ENCODE measurements at regions not wholly inside any gene's neighbourhood (a gene's known extent, or its start where the extent isn't known, plus 50 kb on each side); places are given as distances from the start of the nearest gene placed in this dataset.

DNA sequence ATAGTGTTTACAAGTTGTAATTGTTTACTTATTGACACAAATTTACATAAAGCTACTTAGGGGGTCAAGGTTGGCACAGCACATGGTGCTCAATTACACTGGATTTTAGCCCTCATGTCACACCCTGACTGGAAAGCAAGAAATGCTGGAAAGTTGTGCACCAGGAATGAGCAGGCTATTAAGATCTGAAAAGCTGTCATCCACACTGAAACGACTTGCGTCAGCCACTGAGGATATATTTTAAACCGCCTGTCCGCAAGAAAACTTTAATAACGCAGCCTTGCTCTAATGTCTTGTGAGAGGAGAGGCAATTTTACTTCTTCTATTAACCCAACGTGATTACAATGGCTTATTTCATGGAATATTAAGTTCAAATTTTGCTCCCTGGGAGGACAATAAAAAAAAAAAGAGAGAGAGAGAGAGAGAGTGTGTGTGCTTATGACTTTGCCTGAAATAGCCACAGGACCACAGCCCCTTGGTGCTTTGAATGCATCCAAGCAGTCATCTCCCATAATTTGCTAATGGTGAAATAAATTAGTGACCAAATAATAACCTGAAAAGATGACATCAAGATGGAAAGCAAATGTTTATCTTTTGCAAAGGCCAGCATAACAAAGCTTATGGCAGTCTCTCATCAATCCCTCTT, 425.4 kb upstream of the PSMD7 start:
- DNase-seq (ENCODE audit: low spot score) (no peak), ATAC-seq (no peak)
- no peaks in the 10 kb centered on the region for H3K9me3 Mint-ChIP-seq
- Histone ChIP-seq H3K36me3 (ENCODE audit: insufficient read depth) (no peaks in the 10 kb centered on the region), H3K27me3 (ENCODE audit: insufficient read depth) (no peaks in the 10 kb centered on the region), H3F3A (replicated peaks; ENCODE audit: low read depth) (no peaks in the 10 kb centered on the region), H3K4me1 (ENCODE audit: insufficient read depth) (no peaks in the 10 kb centered on the region), H4K20me1 (replicated peaks; ENCODE audit: insufficient read depth) (no peaks in the 10 kb centered on the region), H3K9me2 (ENCODE audit: insufficient read depth) (0 out of 2 replicates have a peak, but pooled peaks cover 3% of the 10 kb centered on the region), H3K4me3 (no peak overlapping the region), H2AFZ (no peak overlapping the region), H3K4me2 (no peak overlapping the region), H3K27ac (ENCODE audit: low read depth) (no peak overlapping the region), H3K79me2 (replicated peaks; ENCODE audit: insufficient read depth) (no peaks in the 10 kb centered on the region)
- no peak overlapping the region for H3K27ac Mint-ChIP-seq
- no peaks in the 10 kb centered on the region for H3K36me3 Mint-ChIP-seq (ENCODE audit: low read depth)
- H3K4me1 Mint-ChIP-seq: peaks cover 4% of the 10 kb centered on the region; the same call in 1 of the 3 replicates
- TF ChIP-seq JUNB (IDR thresholded peaks at IDR 0.05; ENCODE audit: unreplicated experiment): no peak
- TF ChIP-seq, protein P1, sequence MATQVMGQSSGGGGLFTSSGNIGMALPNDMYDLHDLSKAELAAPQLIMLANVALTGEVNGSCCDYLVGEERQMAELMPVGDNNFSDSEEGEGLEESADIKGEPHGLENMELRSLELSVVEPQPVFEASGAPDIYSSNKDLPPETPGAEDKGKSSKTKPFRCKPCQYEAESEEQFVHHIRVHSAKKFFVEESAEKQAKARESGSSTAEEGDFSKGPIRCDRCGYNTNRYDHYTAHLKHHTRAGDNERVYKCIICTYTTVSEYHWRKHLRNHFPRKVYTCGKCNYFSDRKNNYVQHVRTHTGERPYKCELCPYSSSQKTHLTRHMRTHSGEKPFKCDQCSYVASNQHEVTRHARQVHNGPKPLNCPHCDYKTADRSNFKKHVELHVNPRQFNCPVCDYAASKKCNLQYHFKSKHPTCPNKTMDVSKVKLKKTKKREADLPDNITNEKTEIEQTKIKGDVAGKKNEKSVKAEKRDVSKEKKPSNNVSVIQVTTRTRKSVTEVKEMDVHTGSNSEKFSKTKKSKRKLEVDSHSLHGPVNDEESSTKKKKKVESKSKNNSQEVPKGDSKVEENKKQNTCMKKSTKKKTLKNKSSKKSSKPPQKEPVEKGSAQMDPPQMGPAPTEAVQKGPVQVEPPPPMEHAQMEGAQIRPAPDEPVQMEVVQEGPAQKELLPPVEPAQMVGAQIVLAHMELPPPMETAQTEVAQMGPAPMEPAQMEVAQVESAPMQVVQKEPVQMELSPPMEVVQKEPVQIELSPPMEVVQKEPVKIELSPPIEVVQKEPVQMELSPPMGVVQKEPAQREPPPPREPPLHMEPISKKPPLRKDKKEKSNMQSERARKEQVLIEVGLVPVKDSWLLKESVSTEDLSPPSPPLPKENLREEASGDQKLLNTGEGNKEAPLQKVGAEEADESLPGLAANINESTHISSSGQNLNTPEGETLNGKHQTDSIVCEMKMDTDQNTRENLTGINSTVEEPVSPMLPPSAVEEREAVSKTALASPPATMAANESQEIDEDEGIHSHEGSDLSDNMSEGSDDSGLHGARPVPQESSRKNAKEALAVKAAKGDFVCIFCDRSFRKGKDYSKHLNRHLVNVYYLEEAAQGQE (IDR thresholded peaks at IDR 0.05; ENCODE audit: unreplicated experiment): no peak
- TF ChIP-seq CREB1 (CRISPR knock-in tag; IDR thresholded peaks at IDR 0.05; ENCODE audit: low read depth): no peak
- TF ChIP-seq POLR2AphosphoS5 (IDR thresholded peaks at IDR 0.05; ENCODE audit: low read depth): no peak
- no peak for TF ChIP-seq EZH2phosphoT487 (IDR thresholded peaks at IDR 0.05; ENCODE audit: unreplicated experiment)
- TF ChIP-seq ZNF114 (CRISPR knock-in tag; IDR thresholded peaks at IDR 0.05): no peak
- no peak for TF ChIP-seq STAT1 (IDR thresholded peaks at IDR 0.05; ENCODE audit: unreplicated experiment)
- H3K27me3 Mint-ChIP-seq (ENCODE audit: insufficient read depth, low read depth, poor library complexity): no peaks in the 10 kb centered on the region
- no peak overlapping the region for H3K4me3 Mint-ChIP-seq

DNA sequence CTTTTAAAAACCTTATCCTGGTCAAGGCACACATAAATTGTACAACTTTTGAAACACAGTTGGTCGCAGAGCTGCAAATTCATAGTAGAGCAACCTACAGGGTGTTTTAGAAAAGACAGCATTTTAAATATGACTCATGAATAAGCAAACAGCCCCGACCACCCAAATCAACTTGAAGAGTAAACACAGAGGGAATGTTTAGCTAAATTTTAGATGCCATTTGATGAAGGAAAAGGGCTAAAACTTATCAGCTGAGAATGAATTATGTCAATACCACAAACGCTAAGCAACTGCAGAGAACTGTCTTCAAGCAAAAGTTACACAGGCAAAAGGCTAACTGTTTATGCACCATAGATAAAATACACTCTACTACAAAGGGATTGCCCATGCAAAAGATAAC, 427.5 kb upstream of the PSMD7 start:
- H3K9me3 Mint-ChIP-seq: no peaks in the 10 kb centered on the region
- no peaks in the 10 kb centered on the region for H3K27me3 Mint-ChIP-seq (ENCODE audit: insufficient read depth, low read depth, poor library complexity)
- DNase-seq (ENCODE audit: low spot score) (no peak), ATAC-seq (no peak)
- H4K20me1 ChIP-seq (replicated peaks; ENCODE audit: insufficient read depth): no peaks in the 10 kb centered on the region
- H3K9me2 ChIP-seq (ENCODE audit: insufficient read depth): 0 out of 2 replicates have a peak, but pooled peaks cover 3% of the 10 kb centered on the region
- H3K36me3 Mint-ChIP-seq (ENCODE audit: low read depth): no peaks in the 10 kb centered on the region
- H3K79me2 ChIP-seq (replicated peaks; ENCODE audit: insufficient read depth): no peaks in the 10 kb centered on the region
- H2AFZ ChIP-seq: no peak overlapping the region
- H3K4me1 Mint-ChIP-seq: no peaks in the 10 kb centered on the region
- H3K4me3 Mint-ChIP-seq: no peak overlapping the region
- no peaks in the 10 kb centered on the region for H3K4me1 ChIP-seq (ENCODE audit: insufficient read depth)
- H3K4me3 ChIP-seq: no peak overlapping the region
- no peaks in the 10 kb centered on the region for H3F3A ChIP-seq (replicated peaks; ENCODE audit: low read depth)
- TF ChIP-seq, protein P1 (IDR thresholded peaks at IDR 0.05; ENCODE audit: unreplicated experiment): no peak
- no peak for TF ChIP-seq STAT1 (IDR thresholded peaks at IDR 0.05; ENCODE audit: unreplicated experiment)
- TF ChIP-seq NANOG (IDR thresholded peaks at IDR 0.05; ENCODE audit: borderline replicate concordance): no peak
- TF ChIP-seq CTCF (conservative IDR thresholded peaks at IDR 0.05; ENCODE audit: low read depth in 2 of 2): no peak
- no peak for TF ChIP-seq JUNB (IDR thresholded peaks at IDR 0.05; ENCODE audit: unreplicated experiment)
- H3K27me3 ChIP-seq (ENCODE audit: insufficient read depth): no peaks in the 10 kb centered on the region
- no peak overlapping the region for H3K27ac Mint-ChIP-seq
- H3K4me2 ChIP-seq: no peak overlapping the region
- H3K27ac ChIP-seq (ENCODE audit: low read depth): no peak overlapping the region
- H3K36me3 ChIP-seq (ENCODE audit: insufficient read depth): no peaks in the 10 kb centered on the region
